Ecto neural progenitor cell (in vitro differentiated cells): ENCODE measurements at regions not wholly inside any gene's neighbourhood (a gene's known extent, or its start where the extent isn't known, plus 50 kb on each side); places are given as distances from the start of the nearest gene placed in this dataset.
"Not testable (repeated sequence)": the region's sequence is repeated elsewhere in the genome, so short reads cannot be mapped to it uniquely, and the experiment has no call there.

Experiments
- DNase-seq: peaks from one replicate; pipeline ENCODE4 v3.0.0-alpha.2; 2018; ENCODE audit warnings: low spot score

DNA sequence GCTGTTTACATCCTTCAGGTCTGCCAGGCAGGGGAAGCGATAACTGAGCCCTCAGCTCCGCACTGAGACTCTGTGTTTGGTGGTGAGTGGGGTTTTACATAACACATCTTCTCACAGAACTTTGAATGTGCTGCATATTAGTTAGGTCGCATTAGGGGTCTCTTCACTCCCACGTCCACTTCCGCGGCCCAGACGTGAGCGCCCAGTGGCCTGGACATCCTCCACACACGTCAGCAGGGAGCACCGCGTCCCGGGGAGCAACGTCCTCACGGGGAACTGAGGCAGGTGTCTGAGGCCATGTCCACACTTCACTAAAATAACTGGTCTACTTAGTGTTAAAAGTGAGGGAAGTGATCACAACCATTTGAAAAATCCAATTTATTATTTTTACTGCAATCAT is 100.4 kb upstream of the SATB2 start:
- no peak for DNase-seq

GRCh38 chr2:199556527-199557285 is 99.0 kb upstream of the SATB2 start:
- DNase-seq: no peak

DNA sequence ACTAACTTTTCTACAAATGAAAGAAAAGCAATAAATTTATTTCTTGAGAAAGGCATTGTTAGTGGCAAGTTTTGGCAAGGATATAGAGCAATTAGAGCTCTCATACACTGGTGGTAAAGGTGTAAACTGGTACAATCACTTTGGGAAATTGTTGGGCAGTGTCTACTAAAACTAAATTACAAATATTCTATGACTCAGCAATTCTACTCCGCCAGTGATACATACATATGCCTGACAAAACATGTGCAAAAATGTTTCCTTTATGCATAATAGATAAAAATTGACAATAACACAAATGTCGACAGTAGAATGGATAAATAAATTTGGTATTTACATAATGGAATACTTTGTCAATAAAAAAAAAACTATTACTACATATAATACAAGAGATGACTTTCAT is 96.3 kb upstream of the SATB2 start:
- no peak for DNase-seq

DNA sequence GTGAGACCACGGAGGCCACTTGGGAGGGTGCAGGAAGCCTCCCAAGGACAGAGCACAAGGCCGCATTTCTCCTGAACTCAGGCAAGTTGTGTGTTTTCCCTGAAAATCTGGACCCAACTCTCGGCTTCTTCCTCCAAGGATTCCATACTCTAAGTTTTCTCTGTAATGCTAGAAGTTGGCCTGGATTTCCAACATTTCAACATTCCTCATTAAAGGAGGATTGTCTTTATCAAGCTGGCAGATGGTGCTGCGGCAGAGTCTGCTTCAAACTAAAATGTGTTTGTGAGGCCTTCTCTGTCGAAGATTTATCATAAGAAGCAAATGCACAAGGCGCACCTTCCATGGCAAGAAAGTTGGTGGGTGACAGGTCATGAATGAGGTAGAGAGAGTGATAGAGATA is 94.4 kb upstream of the SATB2 start:
- DNase-seq: no peak

DNA sequence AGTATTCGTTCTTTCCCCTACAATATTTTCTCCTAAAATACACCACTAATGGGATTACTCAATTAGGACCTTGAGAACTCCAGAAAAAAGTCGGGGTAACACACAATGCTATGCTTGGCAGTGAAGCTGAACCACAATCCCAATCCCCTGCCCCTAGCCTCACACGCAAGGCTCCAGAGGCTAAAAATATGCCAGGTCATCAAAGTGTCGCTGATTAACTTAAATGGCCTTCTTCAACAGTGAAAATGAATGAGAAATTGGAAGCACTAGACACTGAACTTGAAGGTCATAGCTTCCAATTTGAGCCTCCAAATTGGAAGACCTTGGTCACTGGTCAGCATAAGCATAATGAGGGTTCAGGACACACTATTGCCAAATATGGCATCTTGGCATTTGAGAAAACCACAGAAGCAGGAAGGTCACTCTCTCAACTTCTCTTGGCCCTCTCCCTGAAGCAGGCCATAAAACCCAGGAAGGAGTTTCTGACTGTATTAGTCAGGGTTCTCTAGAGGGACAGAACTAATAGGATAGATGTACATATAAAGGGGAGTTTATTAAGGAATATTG is 86.0 kb upstream of the SATB2 start:
- no peak for DNase-seq

DNA sequence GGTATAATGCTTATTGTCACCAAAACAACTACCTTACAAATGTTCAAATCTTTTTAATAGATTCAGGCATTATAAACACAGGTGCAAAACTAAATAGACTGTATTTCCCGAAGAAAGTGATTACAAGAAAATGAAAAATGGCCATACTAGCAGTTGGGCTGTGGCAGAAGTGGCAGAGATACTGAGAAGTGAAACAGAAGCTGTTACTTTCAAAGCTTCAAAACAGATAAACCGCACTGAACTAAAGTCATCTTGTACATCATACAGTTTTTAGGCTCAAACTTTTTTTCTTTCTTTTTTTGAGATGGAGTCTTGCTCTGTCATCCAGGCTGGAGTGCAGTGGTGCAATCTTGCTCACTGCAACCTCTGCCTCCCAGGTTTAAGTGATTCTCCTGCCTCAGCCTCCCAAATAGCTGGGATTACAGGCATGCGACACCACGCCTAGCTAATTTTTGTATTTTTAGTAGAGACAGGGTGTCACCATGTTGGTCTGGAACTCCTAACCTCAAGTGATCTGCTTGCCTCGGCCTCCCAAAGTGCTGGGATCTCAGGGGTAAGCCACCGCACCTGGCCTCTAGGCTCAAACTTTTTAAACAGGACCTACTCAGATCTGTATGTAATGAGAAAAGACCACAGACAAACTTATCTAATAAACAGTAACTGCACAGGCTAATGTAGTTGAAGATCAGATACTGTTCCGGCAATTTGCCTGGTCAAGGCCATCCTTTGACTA is 77.9 kb upstream of the SATB2 start:
- DNase-seq: no peak

- DNase-seq: not testable (repeated sequence)
Measured at GRCh38 chr2:199533873-199534272, 76.1 kb upstream of the SATB2 start.

DNA sequence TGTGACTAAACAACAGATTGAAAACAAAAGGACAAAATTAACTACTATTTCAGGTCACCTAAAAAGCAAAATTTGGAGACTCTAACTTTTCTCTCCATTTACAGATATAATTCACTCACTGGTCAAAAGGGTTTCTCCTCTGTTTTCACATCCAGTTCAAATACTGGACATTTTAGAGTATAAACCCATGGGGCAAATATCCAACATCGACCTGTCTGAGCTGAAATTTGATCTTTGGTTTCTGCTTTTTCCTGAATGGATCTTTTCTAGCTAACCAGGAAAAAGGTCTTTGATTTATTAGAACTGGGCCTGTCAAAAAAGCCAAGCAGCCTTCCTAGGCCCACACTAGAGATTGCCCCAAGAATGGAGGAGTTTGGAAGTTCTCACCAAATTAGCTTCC is 69.3 kb upstream of the SATB2 start:
- no peak for DNase-seq

DNA sequence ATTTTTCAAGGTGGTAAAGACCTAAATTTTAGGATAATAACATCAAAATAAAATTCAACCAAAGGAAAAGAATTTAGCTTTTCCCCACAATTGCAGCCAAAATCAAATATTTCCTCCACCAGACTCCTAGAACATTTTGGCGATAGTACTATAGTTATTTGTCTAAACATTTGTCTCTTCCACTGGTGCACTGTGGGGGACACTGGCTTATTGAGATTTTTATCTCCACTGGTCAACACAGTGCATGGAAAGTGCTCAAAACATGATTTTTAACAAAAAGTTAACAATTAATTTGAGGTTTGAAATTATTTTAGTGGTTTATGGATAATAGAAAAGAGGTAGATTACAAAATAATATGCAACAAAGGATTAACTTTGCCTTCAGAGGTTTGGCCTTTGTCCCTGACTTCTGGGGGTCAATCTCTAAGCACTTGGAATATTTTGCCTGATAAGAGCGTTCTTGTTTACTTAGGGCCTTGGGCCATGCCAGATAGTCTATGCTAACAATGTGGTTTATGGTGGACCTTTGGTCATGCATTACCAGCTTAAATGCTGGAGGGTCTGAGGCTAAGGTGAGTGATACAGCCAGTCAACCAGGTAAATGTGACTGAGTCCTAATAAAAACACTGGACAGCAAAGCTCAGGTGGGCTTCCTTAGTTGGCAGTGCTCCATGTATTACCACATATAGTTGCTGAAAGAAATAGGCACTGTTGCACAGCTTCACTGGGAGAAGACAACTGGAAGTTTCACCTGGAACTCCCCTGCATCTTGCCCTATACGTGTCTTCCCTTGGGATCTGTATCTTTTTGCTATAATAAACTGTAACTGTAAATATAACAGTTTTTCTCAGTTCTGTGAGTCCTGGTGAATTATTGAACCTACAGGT is 67.2 kb upstream of the SATB2 start:
- no peak for DNase-seq

- no peak for DNase-seq
Measured at GRCh38 chr2:199509403-199509802, 51.7 kb upstream of the SATB2 start.
